K562 (cell line): ENCODE measurements at regions not wholly inside any gene's neighbourhood (a gene's known extent, or its start where the extent isn't known, plus 50 kb on each side); places are given as distances from the start of the nearest gene placed in this dataset.
A peak's percentile ranks its signal among the peaks of the same experiment; 100 is the strongest.

Experiments used
- BDP1 ChIP-seq: IDR thresholded peaks from 3 replicates; pipeline ENCODE4 v1.6.1; 2011; ENCODE audit not compliant: insufficient read length, insufficient read depth
- CEBPB ChIP-seq: fragments of 450-650 bp; IDR thresholded peaks from 2 replicates; pipeline ENCODE4 v1.6.1; 2016; ENCODE audit warnings: missing genetic modification characterization, missing compliant biosample characterization
- ETV6 ChIP-seq, 3 experiments: fragments of 150-350 bp in 1 of 3; sonication (generic) in 1 of 3; formaldehyde crosslinking in 1 of 3; IDR thresholded peaks; 2 replicates each; pipeline versions ENCODE4 v1.6.1 to v1.8.0; 2014 to 2022; ENCODE audit warnings: borderline replicate concordance in 2 of 3, low read depth in 2 of 3, antibody characterized with exemption in 1 of 3, low read length in 1 of 3, mild to moderate bottlenecking in 1 of 3, missing genetic modification reagents in 1 of 3
- KDM2B ChIP-seq: fragments of 250-450 bp; sonication (Bioruptor Pico); IDR thresholded peaks from 2 replicates; pipeline ENCODE4 v1.8.0; 2021; ENCODE audit warnings: mild to moderate bottlenecking, moderate library complexity
- TEAD2 ChIP-seq: fragments of 450-650 bp; IDR thresholded peaks from 2 replicates; pipeline ENCODE4 v1.6.1; 2016; ENCODE audit warnings: missing genetic modification characterization, control low read depth, missing compliant biosample characterization
- ZNF280A ChIP-seq: fragments of 450-650 bp; IDR thresholded peaks from 2 replicates; pipeline ENCODE4 v1.6.1; 2018; ENCODE audit warnings: mild to moderate bottlenecking, low read depth; ENCODE audit not compliant: partially characterized antibody
- ZNF3 ChIP-seq: fragments of 250-450 bp; sonication (Bioruptor Pico); IDR thresholded peaks from 2 replicates; pipeline ENCODE4 v1.5.0; 2021; ENCODE audit warnings: mild to moderate bottlenecking, moderate library complexity
- ZNF57 ChIP-seq: fragments of 450-650 bp; formaldehyde crosslinking; IDR thresholded peaks from 2 replicates; pipeline ENCODE4 v1.4.0; 2020; ENCODE audit warnings: mild to moderate bottlenecking, moderate library complexity
- ZNF696 ChIP-seq: fragments of 250-450 bp; sonication (Bioruptor Pico); conservative IDR thresholded peaks from 2 replicates; pipeline ENCODE4 v1.4.0; 2020; ENCODE audit warnings: mild to moderate bottlenecking, moderate library complexity
- ZNF707 ChIP-seq: fragments of 250-450 bp; sonication (Bioruptor Pico); conservative IDR thresholded peaks from 2 replicates; pipeline ENCODE4 v1.8.0; 2022; ENCODE audit warnings: inconsistent platforms, mild to moderate bottlenecking, moderate library complexity
- ZNF778 ChIP-seq: fragments of 450-650 bp; formaldehyde crosslinking; IDR thresholded peaks from 2 replicates; pipeline ENCODE4 v1.4.0; 2020; ENCODE audit warnings: mild to moderate bottlenecking, moderate library complexity
- TF ChIP-seq, protein P1 (sequence below), 2 experiments: fragments of 450-650 bp in 1 of 2; sonication (generic) in 1 of 2; formaldehyde crosslinking in 1 of 2; IDR thresholded peaks; 2 replicates each; pipeline versions ENCODE4 v1.7.1 to v1.9.0; 2016 to 2022; ENCODE audit warnings: inconsistent platforms in 1 of 2, mild to moderate bottlenecking in 1 of 2, missing genetic modification reagents in 1 of 2
- TF ChIP-seq, protein P2 (sequence below): fragments of 250-450 bp; sonication (Bioruptor Pico); IDR thresholded peaks from 2 replicates; pipeline ENCODE4 v1.8.0; 2021; ENCODE audit warnings: moderate library complexity, mild to moderate bottlenecking, inconsistent platforms

GRCh38 chr6:15904651-15905376 is 224.1 kb upstream of the MYLIP start (continued):
- TF ChIP-seq ETV6 (IDR thresholded peaks at IDR 0.05; ENCODE audit: borderline replicate concordance in 1 of 2, low read depth in 2 of 2, low read length in 1 of 2) (no peak), ETV6 (CRISPR knock-in tag; IDR thresholded peaks at IDR 0.05; ENCODE audit: borderline replicate concordance) (no peak), ZNF696 (CRISPR knock-in tag) (peak; percentile 87; the same call in 1 of the 2 replicates), ZNF707 (CRISPR knock-in tag) (peak; percentile 79), TEAD2 (tag) (peak; percentile 93), ZNF280A (no peak), ZNF3 (peak; percentile 87), CEBPB (tag) (no peak), BDP1 (no peak), ZNF778 (CRISPR knock-in tag) (0 out of 2 replicates have a peak, but pooled peaks have one; percentile 38), ZNF57 (peak; percentile 92), KDM2B (CRISPR knock-in tag) (peak; percentile 75; the same call in 1 of the 2 replicates)
- TF ChIP-seq, protein P1, sequence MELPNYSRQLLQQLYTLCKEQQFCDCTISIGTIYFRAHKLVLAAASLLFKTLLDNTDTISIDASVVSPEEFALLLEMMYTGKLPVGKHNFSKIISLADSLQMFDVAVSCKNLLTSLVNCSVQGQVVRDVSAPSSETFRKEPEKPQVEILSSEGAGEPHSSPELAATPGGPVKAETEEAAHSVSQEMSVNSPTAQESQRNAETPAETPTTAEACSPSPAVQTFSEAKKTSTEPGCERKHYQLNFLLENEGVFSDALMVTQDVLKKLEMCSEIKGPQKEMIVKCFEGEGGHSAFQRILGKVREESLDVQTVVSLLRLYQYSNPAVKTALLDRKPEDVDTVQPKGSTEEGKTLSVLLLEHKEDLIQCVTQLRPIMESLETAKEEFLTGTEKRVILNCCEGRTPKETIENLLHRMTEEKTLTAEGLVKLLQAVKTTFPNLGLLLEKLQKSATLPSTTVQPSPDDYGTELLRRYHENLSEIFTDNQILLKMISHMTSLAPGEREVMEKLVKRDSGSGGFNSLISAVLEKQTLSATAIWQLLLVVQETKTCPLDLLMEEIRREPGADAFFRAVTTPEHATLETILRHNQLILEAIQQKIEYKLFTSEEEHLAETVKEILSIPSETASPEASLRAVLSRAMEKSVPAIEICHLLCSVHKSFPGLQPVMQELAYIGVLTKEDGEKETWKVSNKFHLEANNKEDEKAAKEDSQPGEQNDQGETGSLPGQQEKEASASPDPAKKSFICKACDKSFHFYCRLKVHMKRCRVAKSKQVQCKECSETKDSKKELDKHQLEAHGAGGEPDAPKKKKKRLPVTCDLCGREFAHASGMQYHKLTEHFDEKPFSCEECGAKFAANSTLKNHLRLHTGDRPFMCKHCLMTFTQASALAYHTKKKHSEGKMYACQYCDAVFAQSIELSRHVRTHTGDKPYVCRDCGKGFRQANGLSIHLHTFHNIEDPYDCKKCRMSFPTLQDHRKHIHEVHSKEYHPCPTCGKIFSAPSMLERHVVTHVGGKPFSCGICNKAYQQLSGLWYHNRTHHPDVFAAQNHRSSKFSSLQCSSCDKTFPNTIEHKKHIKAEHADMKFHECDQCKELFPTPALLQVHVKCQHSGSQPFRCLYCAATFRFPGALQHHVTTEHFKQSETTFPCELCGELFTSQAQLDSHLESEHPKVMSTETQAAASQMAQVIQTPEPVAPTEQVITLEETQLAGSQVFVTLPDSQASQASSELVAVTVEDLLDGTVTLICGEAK (IDR thresholded peaks at IDR 0.05): no peak
- TF ChIP-seq, protein P1 (CRISPR knock-in tag; IDR thresholded peaks at IDR 0.05): no peak
- TF ChIP-seq, protein P2, sequence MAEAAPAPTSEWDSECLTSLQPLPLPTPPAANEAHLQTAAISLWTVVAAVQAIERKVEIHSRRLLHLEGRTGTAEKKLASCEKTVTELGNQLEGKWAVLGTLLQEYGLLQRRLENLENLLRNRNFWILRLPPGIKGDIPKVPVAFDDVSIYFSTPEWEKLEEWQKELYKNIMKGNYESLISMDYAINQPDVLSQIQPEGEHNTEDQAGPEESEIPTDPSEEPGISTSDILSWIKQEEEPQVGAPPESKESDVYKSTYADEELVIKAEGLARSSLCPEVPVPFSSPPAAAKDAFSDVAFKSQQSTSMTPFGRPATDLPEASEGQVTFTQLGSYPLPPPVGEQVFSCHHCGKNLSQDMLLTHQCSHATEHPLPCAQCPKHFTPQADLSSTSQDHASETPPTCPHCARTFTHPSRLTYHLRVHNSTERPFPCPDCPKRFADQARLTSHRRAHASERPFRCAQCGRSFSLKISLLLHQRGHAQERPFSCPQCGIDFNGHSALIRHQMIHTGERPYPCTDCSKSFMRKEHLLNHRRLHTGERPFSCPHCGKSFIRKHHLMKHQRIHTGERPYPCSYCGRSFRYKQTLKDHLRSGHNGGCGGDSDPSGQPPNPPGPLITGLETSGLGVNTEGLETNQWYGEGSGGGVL (CRISPR knock-in tag): peak; percentile 90
